ENCODE measurements at regions not wholly inside any gene's neighbourhood (a gene's known extent, or its start where the extent isn't known, plus 50 kb on each side); places are given as distances from the start of the nearest gene placed in this dataset.

DNA sequence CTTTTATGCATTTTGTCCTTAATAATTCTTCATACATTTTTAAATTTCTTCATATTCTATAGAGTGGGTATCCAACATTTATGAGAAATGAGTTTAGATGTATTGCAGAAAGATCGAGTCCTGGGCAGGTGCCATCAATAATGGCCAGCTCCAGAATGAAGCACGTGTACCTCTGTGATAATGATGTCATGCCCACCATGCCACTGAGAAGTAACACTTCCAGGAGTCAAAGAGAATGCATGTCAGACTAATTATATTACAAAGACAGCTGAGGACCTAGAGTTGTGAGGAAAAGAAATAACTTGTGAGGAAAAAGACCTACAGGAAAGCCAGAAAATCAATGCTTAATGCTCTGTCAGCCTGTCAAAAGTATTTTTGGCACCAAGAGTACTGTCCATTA is 157.4 kb upstream of the P2RY1 start:
- TF ChIP-seq, protein P1, sequence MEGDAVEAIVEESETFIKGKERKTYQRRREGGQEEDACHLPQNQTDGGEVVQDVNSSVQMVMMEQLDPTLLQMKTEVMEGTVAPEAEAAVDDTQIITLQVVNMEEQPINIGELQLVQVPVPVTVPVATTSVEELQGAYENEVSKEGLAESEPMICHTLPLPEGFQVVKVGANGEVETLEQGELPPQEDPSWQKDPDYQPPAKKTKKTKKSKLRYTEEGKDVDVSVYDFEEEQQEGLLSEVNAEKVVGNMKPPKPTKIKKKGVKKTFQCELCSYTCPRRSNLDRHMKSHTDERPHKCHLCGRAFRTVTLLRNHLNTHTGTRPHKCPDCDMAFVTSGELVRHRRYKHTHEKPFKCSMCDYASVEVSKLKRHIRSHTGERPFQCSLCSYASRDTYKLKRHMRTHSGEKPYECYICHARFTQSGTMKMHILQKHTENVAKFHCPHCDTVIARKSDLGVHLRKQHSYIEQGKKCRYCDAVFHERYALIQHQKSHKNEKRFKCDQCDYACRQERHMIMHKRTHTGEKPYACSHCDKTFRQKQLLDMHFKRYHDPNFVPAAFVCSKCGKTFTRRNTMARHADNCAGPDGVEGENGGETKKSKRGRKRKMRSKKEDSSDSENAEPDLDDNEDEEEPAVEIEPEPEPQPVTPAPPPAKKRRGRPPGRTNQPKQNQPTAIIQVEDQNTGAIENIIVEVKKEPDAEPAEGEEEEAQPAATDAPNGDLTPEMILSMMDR (IDR thresholded peaks at IDR 0.05 in 2 of 3, conservative IDR thresholded peaks at IDR 0.05 in 1 of 3; ENCODE audit: control insufficient read depth in 2 of 3, extremely low read depth in 1 of 3, insufficient read depth in 1 of 3, low read depth in 3 of 3, low read length in 3 of 3): no peak
- no peak for TF ChIP-seq EP300 (IDR thresholded peaks at IDR 0.05; ENCODE audit: borderline replicate concordance in 1 of 2, control insufficient read depth in 1 of 2, low read depth in 2 of 2, low read length in 2 of 2)
- TF ChIP-seq NFXL1 (IDR thresholded peaks at IDR 0.05; ENCODE audit: borderline replicate concordance): no peak
- TF ChIP-seq, protein P2, sequence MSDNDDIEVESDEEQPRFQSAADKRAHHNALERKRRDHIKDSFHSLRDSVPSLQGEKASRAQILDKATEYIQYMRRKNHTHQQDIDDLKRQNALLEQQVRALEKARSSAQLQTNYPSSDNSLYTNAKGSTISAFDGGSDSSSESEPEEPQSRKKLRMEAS (IDR thresholded peaks at IDR 0.05; ENCODE audit: low read depth, low read length): no peak
- TF ChIP-seq SIN3A (IDR thresholded peaks at IDR 0.05; ENCODE audit: low read depth, low read length): no peak
